ENCODE measurements at regions not wholly inside any gene's neighbourhood (a gene's known extent, or its start where the extent isn't known, plus 50 kb on each side); places are given as distances from the start of the nearest gene placed in this dataset.

DNA sequence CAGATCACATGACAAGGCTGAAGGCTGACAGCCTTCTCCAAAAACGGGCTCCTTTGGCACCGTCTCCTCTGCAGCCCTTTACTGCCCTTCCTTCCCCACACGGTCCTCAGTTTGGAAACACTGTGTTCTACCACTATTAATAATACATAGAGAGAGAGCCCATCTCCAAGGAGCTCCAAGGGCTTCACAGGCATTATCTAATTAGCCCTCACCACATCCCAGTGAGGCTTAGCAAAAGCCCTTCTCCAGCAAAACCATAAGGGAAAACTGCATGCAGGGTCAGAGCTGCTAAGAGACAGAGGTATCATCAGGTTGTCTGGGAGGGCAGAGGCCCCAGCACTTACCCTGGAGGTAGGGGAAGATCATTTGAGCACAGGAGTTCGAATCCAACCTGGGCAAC, 169.3 kb upstream of the JARID2 start:
- TF ChIP-seq, protein P1, sequence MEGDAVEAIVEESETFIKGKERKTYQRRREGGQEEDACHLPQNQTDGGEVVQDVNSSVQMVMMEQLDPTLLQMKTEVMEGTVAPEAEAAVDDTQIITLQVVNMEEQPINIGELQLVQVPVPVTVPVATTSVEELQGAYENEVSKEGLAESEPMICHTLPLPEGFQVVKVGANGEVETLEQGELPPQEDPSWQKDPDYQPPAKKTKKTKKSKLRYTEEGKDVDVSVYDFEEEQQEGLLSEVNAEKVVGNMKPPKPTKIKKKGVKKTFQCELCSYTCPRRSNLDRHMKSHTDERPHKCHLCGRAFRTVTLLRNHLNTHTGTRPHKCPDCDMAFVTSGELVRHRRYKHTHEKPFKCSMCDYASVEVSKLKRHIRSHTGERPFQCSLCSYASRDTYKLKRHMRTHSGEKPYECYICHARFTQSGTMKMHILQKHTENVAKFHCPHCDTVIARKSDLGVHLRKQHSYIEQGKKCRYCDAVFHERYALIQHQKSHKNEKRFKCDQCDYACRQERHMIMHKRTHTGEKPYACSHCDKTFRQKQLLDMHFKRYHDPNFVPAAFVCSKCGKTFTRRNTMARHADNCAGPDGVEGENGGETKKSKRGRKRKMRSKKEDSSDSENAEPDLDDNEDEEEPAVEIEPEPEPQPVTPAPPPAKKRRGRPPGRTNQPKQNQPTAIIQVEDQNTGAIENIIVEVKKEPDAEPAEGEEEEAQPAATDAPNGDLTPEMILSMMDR (tag by site-specific recombination; IDR thresholded peaks at IDR 0.05), result no peak
- TF ChIP-seq, protein P2, sequence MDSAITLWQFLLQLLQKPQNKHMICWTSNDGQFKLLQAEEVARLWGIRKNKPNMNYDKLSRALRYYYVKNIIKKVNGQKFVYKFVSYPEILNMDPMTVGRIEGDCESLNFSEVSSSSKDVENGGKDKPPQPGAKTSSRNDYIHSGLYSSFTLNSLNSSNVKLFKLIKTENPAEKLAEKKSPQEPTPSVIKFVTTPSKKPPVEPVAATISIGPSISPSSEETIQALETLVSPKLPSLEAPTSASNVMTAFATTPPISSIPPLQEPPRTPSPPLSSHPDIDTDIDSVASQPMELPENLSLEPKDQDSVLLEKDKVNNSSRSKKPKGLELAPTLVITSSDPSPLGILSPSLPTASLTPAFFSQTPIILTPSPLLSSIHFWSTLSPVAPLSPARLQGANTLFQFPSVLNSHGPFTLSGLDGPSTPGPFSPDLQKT (IDR thresholded peaks at IDR 0.05; ENCODE audit: borderline replicate concordance, low read depth, low read length), result no peak
- TF ChIP-seq SETDB1 (IDR thresholded peaks at IDR 0.05; ENCODE audit: insufficient read length, low read length) (no peak), ZNF549 (tag by site-specific recombination; IDR thresholded peaks at IDR 0.05) (no peak)
